ENCODE measurements at regions not wholly inside any gene's neighbourhood (a gene's known extent, or its start where the extent isn't known, plus 50 kb on each side); places are given as distances from the start of the nearest gene placed in this dataset.

GRCh38 chr12:126316411-126316810 is 1251.2 kb downstream of the AACS start (continued):
- TF ChIP-seq ARID4B (CRISPR knock-in tag; IDR thresholded peaks at IDR 0.05; ENCODE audit: borderline replicate concordance) (no peak), ZNF317 (CRISPR knock-in tag; IDR thresholded peaks at IDR 0.05; ENCODE audit: borderline replicate concordance, low read depth) (no peak), JAZF1 (CRISPR knock-in tag; IDR thresholded peaks at IDR 0.05) (no peak), ZBTB43 (CRISPR knock-in tag; IDR thresholded peaks at IDR 0.05) (no peak), ZNF425 (CRISPR knock-in tag; conservative IDR thresholded peaks at IDR 0.05) (no peak), E2F5 (CRISPR knock-in tag; IDR thresholded peaks at IDR 0.05) (no peak)

- Mint-ChIP-seq H3K27ac (no peak overlapping the region), H3K4me3 (no peak overlapping the region), H3K36me3 (peaks cover 83% of the 10 kb centered on the region), H3K9me3 (peaks cover 86% of the 10 kb centered on the region), H3K4me1 (no peaks in the 10 kb centered on the region), H3K27me3 (ENCODE audit: low read depth) (peaks cover 18% of the 10 kb centered on the region)
- no peak for TF ChIP-seq HMGXB4 (CRISPR knock-in tag; IDR thresholded peaks at IDR 0.05)
- ATAC-seq (no peak), DNase-seq (ENCODE audit: low spot score) (no peak)
- CTCF ChIA-PET, result no interaction called here
- POLR2A ChIA-PET, result no interaction called here
Observed at GRCh38 chr12:126337556-126338441, 1272.6 kb downstream of the AACS start.

- Mint-ChIP-seq H3K27me3 (ENCODE audit: low read depth) (peaks cover 25% of the 10 kb centered on the region), H3K36me3 (peaks cover 93% of the 10 kb centered on the region), H3K4me1 (no peaks in the 10 kb centered on the region), H3K9me3 (peaks cover 95% of the 10 kb centered on the region), H3K27ac (no peak overlapping the region), H3K4me3 (no peak overlapping the region)
- CTCF ChIA-PET, result no interaction called here
- POLR2A ChIA-PET, result no interaction called here
- no peak for TF ChIP-seq PRDM15 (CRISPR knock-in tag; IDR thresholded peaks at IDR 0.05)
- TF ChIP-seq PREB (CRISPR knock-in tag; IDR thresholded peaks at IDR 0.05; ENCODE audit: borderline replicate concordance), result no peak
- TF ChIP-seq NFE2L1 (CRISPR knock-in tag; IDR thresholded peaks at IDR 0.05), result no peak
- no peak for TF ChIP-seq FOXK1 (CRISPR knock-in tag; IDR thresholded peaks at IDR 0.05)
- TF ChIP-seq ZNF396 (CRISPR knock-in tag; IDR thresholded peaks at IDR 0.05; ENCODE audit: borderline replicate concordance), result no peak
- DNase-seq (ENCODE audit: low spot score) (no peak), ATAC-seq (no peak)
Observed at GRCh38 chr12:126342866-126343265, 1277.6 kb downstream of the AACS start.
